HG02852 (cell line): ENCODE measurements at regions not wholly inside any gene's neighbourhood (a gene's known extent, or its start where the extent isn't known, plus 50 kb on each side); places are given as distances from the start of the nearest gene placed in this dataset.

ENCODE experiments used
- ATAC-seq: cut with Tn5 transposase; IDR thresholded peaks from one replicate; pipeline ENCODE4 v1.9.1; 2021; ENCODE audit warnings: mild to moderate bottlenecking, moderate library complexity; ENCODE audit not compliant: unreplicated experiment

DNA sequence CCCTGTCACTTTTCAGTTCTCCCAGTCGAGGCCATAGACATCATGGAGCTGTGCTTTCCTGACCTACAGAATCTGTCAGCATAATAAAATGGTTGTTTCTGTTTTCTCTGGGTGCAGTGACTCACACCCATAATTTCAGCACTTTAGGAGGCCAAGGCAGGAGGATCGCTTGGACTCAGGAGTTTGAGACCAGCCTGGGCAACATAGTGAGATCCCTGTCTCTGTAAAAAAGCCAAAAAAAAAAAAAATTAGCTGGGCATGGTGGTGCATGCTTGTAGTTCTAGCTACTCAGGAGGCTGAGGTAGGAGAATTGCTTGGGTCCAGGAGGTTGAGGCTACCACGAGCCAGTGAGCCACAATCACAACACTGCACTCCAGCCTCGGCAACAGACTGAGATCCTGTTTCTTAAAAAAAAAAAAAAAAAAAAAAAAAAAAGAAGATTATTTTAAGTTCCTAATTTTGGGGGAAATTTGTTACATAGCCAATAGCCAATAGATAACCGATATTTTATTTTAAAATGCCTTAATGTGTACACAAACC lies 196.2 kb downstream of the ADSS2 start:
- no peak for ATAC-seq

DNA sequence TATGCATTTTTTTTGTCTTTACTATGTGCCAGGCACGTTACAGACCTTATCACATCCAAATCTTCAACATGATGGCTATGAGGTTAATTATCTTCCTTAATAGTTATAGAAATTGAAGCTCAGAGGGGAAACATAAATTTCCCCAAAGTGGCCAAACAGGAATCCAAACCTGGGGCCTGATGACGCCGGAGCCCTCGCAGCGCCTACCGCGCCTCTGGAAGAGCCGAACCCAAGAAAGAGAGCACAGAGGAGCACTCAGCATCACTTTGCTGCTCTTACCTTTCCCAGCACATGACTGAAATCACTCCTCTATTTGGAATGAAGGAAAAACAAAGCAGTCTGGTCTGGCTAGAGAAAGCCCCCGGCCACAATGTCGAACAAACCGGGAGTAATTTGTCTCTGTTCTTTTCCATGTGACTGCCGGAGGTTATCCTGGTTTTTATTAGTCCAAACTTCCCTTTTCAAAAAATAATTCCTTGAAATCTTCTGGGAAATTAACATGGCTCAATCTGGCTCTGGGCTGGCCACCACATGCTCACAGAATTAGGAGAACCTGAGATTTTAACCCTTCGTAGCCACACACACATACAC lies 195.5 kb downstream of the ADSS2 start:
- ATAC-seq: no peak

DNA sequence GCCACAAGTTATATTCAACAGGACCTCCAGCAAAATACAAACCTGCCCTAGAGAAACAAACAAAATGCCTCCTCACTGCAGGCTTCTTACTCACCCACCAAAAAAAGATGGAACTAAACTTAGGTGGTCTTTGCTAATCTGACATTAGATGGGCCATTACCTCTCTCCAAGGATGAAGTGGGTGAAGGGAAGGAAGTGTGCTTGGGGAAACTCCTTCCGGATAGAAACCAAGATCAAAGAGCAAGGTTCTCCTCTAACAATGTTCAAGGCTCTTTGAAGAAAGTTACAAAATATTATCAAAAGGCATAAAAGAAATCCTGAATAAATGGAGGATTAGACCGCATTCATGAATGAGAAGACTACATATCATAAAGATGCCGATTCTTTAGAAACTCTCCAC lies 187.5 kb downstream of the ADSS2 start:
- ATAC-seq: no peak

DNA sequence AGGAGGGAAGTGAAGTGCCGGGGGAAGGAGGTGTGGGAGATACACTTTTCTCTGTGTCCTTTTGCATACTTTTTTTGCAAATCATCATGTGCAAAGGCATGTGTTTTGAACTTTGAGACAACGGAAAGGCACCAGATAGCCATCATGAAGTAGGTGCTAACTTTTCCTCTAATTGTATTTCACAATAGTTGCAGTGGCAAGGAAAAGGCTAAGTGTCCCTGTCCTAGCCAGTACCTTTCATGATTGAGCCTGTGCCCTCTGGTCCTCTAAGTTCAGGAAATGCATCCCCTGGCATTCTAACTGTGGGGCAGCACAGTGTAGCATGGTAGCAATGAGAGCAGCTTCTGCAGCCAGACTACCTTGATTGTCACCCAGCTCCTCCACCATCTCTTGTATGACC lies 186.2 kb downstream of the ADSS2 start:
- no peak for ATAC-seq

DNA sequence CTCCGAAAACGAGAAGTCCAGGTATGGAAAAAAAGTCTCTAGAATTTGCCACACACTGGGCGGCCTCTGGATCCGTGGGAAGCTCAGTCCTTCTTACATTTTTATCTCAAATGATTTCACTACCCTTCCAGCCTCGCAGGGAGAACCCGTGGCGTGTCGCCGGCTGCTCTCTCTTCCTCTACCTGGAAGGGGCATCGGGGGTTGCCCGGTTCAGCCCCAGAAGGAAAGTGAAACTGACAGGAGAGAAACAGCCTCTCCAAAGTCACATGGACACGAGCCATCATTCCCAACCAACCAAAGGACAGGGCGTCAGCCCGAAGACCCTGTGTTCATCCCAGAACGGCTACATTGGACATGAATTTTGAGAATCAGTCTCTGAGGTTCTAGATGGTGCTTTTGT lies 182.5 kb downstream of the ADSS2 start:
- no peak for ATAC-seq

DNA sequence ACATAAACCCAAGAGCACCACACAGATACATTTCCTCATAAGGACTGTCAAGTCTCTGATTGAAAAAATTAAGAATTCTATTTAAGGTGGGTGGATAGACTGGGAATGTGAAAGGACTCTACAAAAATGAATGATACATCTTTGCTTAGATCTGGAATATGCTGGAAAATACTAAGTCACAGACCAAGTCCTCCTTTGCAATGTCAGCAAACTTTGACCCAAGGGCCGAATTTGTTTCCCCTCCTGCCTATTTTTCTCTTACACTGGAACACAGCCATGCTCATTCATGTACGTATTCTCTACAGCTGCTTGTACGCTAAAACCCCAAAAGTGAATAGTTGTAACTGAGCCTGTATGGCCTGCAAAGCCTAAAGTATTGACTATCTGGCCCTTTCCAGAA lies 180.7 kb downstream of the ADSS2 start:
- no peak for ATAC-seq

DNA sequence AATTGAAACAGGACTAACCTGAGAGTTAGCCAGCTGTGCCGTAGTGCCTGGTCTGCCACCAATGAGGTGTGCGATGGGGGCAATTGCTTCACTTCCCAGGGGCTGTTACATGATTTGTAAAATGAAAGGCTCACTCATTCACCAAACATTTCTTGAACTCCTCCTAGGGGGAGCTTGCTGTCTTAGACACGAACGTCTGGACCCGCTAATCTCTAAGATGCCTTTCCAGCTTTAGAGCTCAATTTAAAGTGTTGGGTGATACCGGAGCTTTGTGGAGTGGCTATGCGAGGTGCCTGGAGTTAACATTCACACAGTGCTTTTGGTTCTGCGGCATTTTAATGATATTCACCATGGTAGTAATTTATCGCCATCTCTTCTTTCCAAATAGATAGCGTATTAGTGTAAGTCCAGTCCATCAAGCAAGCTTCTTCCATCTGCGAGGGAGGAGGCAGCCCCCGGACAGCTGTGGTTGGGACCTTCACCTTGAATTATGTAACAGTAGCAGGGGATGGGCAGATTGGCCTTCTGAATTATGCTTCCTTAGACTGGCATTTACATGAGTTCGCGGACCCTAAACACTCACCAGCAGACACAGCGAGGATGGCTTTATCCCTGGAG lies 179.9 kb downstream of the ADSS2 start:
- no peak for ATAC-seq

DNA sequence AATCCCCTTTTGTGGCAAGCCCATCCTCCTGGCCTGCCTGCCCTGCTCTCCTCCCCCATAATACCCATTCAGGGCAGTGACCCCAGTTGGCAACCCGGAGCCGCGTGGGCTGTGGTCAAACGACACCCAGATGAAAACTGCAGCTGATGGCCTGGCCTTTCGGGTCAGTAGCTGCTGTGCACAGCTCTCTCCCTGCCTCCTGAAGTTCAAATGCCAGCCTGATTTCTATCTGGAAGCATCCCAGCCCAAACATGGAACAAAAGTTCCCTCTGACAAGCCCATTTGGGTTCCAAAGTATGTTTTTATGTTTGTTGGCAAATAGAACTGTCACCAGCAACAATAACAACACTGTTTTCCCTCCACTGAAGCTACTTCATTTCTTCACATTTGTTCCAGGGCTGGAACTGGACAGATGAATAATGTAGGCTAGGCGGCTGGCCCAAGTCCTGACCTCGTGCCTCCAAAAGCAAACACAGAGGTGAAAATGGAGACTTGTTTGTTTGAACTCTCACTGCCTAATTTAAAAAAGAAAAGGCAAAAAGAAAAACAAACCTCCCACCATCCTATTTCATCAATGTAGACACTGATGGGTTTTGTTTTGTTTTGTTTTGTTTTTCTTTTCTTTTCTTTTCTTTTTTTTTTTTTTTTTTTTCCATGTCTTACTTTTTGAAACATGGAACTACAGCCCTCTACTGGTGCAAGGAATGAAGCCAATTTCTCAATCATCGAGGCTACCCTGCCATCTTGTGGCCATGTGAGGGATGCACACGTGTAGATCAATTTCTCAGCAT lies 179.0 kb downstream of the ADSS2 start:
- peak; percentile 76 for ATAC-seq

DNA sequence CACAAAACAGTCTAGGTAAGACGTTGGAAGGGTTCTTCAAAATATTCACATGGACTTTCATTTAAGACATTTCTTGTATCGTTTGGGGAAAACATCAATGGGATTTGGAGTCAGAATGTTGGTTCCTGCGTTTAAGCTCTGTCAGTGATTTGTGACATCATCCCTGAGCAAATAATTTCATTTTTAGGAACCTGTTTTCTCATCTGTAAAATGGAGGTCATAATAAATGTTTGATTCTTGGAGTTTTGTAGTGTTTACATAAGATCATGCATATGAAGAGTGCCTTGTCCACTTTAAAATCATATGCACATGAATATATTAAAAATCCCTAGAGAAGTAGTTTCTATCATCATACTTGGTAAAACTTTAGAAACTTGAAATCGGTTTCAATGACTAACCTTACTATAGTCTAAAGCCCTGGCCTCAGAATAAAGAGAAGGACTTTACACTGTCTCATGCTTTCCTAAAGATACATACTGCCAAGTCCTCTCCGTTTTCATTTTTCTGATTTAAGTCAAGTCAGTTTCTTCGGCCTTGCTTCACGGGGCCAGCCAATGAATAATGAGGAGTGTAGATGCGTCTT lies 178.4 kb downstream of the ADSS2 start:
- ATAC-seq: no peak

DNA sequence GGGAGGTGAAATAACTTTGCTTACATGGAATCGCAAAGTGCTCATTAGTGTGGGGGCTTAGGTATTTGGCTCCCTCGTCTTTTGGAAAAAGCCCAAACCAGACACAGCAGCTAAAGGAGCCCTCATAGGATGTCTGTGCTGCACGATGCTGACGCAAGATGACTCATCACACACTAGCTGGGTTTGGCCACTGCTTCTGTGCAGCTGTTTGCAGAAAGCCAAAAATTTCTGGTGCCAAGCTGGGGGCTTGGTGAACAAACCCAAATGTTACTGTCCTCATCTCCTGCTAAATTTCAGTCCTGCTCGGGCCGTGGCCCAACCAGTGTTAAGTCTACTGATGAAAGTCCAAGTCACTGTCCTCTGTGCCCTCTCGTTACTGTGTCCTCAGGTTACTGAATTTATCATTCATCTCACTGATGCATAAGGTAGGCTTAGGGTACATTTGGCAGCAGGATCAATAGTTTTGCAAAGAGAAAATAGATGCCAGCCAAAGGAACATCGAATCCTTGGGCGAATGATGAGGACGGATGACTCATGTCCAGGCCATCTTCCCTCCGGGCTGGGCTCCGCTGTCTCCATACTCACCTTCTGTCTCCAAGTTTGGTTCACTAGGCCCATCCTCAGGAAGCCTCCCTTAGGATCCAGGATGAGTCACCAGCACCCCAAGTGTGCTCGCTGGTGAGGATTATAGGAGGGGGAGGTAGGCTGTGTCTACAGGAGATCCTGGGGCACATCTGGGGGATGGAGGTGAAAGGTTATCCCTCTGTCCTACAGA lies 177.7 kb downstream of the ADSS2 start:
- ATAC-seq: no peak

DNA sequence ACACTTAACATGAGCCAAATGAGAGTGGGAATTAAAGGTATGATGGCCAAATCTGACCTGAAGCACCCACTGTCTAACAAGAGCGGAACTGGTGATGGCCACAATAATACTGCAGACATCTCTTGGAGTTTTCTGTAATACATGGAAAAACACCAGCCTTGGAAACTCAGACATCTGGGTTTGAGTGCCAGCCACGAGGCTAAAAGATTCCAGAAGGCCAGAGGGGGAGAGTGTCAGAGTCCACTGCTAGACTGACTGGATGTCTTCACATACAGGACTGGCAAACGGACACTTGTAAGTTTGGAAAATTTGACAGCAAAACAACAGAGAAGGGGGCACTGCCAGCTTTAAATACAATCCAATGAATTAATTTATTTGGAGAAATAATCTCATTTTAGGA lies 175.1 kb downstream of the ADSS2 start:
- ATAC-seq: no peak

DNA sequence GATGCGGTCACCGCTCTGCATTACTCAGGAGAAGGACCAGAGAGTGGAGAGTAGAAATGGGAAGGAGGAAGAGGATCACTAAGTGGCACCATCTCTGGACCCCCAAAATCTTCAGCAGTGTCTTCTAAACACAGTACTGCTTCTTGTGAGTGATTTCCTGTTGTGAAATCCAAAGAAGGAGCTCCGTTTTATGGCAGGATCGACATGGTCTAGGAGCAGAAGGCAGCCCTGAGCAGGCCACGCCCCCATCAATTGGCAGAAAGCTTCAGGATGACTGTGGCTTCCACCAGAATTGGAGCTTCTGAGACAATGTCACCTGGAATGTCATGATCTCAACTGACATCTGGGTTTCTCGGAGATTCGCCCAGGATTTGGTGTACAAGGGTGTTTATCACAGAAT lies 171.5 kb downstream of the ADSS2 start:
- ATAC-seq: no peak

DNA sequence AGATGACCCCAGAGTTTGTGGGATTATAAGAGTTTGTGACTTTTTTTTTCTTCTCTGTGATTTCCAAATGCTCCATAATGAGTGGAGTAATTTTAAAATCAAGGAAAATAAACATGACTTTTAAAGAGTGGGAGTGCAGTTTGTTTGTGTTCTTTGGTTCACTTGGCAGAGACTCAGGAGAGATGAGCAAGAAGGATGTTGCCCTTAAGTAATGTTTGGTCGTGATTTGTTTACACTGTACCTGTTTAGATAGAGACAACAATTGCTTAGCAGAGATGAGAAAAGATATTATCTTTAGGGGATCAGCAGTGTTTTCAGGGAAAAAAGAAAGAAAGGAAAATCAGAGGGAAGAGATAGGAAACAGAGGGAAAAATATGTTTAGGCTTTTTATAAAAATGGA lies 170.8 kb downstream of the ADSS2 start:
- ATAC-seq: no peak

DNA sequence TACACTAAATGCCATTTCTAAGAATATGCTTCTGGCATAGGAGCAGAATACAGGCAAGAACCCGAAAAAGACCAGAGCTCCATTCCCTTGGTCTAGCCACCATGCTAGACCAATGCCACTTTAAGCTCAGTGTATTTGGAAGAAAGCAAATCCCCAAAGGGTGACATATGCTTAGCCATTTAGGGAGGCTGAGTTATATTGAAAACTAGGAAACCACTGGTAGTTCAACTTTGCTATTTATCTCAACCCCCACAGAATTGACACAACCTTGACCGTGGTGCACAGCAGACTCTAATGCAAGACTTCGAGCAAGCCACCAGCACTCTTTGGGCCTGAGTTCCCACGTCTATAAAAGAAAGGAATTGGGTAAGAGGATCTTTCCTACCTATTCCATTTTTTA lies 167.9 kb downstream of the ADSS2 start:
- no peak for ATAC-seq

DNA sequence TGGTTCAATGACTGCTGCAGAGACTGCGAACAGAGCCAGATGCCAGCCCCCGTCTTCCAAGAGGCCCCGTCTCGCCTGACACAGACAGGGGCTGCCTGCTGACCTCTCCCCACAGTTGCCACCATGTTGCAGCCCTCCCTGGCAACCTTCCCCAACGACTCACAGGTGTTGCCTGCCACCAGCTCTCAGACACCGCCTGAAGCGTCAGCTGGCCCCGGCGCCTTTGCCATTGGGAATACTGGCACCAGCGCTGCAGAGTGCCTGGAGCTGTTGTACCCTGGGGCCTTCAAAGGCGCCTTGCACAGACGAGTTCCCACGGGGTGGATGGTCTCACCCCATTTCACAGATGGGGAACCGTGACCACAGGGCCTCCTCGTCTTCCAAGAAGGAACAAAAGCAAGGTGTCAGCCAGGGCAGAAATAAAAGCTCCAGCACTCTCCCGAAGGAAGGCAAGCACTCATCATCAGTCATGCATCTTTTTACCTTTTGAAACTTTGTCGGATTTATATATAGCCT lies 167.0 kb downstream of the ADSS2 start:
- no peak for ATAC-seq

DNA sequence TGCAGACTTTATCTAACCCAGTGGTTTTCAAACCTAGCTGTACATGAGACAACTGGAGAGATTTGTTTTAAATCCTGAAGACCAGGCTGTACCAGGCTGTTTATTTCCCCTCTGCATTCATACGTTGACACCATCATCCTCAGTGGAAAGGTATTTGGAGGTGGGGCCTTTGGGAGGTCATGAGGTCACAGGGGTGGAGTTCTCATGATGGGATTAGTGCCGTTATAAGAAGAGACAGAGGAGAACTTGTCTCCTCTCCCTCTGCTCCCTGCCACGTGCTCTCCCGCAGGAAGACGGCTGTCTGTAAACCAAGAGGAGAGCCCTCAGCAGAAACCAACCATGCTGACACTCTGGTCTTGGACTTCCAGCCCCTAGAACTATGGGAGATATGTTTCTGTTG lies 165.4 kb downstream of the ADSS2 start:
- no peak for ATAC-seq

DNA sequence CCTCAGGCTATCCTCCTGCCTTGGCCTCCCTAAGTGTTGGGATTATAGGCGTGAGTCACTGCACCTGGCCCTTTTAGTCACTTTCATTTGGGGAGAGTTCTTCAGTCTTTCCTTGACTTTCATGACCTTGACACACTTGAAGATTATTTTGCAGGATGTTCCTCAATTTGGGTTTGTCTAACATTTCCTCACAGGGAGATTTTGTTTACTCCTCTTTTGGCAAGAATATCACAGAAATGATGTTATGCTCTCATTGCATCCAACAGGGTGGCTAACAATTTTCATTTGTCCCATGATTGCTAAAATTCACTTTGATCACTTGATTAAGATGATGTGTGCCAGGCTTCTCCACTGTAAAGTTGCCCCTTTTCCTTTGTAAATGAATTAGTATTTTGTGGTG lies 164.0 kb downstream of the ADSS2 start:
- ATAC-seq: no peak

DNA sequence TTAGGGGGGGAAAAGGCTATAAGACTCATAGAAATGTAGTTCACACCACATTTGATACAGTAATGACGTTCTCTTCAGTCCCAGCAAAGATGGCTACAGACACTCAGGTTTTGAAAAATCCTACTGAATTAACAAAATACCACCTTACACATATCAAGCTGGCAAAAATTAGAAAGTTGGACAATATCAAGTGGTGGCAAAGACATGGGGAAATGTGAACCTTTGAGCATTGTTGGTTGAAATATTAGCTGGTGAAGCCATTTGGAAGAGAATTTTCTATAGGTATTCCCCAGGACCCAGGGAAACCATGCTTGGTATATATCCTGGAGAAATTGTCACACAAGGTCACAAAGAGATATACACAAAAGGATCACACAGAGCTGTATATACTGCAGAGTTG lies 163.0 kb downstream of the ADSS2 start:
- no peak for ATAC-seq

DNA sequence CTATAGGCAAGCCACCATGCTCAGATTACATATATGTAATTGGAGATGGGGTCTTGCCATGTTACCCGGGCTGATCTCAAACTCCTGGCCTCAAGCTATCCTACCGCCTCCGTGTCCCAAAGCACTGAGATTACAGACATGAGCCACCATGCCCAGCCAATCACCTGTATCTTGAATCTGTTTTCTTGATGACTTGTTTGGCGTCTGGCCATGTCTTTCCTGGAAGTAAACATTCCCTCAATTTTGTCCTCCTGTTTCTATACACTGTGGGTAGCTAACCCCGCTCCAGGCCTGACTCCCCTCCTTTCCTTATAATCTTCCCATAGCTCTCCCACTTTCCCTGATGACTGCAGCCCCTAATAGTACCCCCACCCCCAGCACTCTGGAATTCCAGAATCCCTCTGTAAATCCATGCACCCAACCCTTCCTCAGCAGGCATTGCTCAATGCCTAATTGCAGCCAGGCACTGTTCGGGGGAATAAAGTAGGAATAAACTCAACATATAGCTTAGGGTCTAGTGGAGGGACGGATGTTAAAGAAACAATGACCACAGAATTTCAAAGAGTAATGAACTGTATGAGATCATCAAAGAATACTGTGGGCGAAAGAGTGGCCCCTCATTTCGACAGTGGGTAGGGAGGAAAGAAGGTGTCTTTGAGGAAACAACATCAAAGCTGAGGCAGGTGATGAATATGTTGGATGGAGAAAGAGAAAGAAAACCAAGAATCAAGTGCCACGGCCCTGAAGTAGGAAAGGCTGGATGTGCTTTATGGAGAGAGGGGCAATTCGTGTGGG lies 161.5 kb downstream of the ADSS2 start:
- no peak for ATAC-seq
